ENCODE measurements at regions not wholly inside any gene's neighbourhood (a gene's known extent, or its start where the extent isn't known, plus 50 kb on each side); places are given as distances from the start of the nearest gene placed in this dataset.

GRCh38 chr13:112145551-112146360 lies 78.8 kb downstream of the SOX1 start:
- H3K4me1 ChIP-seq (ENCODE audit: control insufficient read depth, insufficient read depth, low read length), result no peaks in the 10 kb centered on the region
- 71% methylated on average over 25 of the region's 27 CpGs for WGBS (ENCODE audit: insufficient coverage)
- no peak overlapping the region for H3K27ac ChIP-seq (ENCODE audit: low read length)
- no peak for DNase-seq
- no peaks in the 10 kb centered on the region for H3K9me3 ChIP-seq (replicated peaks; ENCODE audit: control insufficient read depth, low read depth, low read length)
- peaks cover 9% of the 10 kb centered on the region for H3K27me3 ChIP-seq (ENCODE audit: control insufficient read depth, insufficient read depth, low read length)
- H3K36me3 ChIP-seq (ENCODE audit: control insufficient read depth, insufficient read depth, low read length), result no peaks in the 10 kb centered on the region
- no peak overlapping the region for H3K4me3 ChIP-seq (ENCODE audit: low read length)

- 86% methylated on average over 19 of the region's 23 CpGs for WGBS (ENCODE audit: insufficient coverage)
- DNase-seq, result no peak
- H3K4me3 ChIP-seq (ENCODE audit: low read length), result no peak overlapping the region
- H3K36me3 ChIP-seq (ENCODE audit: control insufficient read depth, insufficient read depth, low read length), result no peaks in the 10 kb centered on the region
- no peaks in the 10 kb centered on the region for H3K9me3 ChIP-seq (replicated peaks; ENCODE audit: control insufficient read depth, low read depth, low read length)
- no peak overlapping the region for H3K27ac ChIP-seq (ENCODE audit: low read length)
- peaks cover 15% of the 10 kb centered on the region for H3K27me3 ChIP-seq (ENCODE audit: control insufficient read depth, insufficient read depth, low read length)
- no peaks in the 10 kb centered on the region for H3K4me1 ChIP-seq (ENCODE audit: control insufficient read depth, insufficient read depth, low read length)
These were observed 83.4 kb downstream of the SOX1 start for GRCh38 chr13:112150352-112150751.

GRCh38 chr13:112152846-112153245 lies 85.9 kb downstream of the SOX1 start:
- Histone ChIP-seq H3K27me3 (ENCODE audit: control insufficient read depth, insufficient read depth, low read length) (peaks cover 13% of the 10 kb centered on the region), H3K4me1 (ENCODE audit: control insufficient read depth, insufficient read depth, low read length) (no peaks in the 10 kb centered on the region), H3K4me3 (ENCODE audit: low read length) (no peak overlapping the region), H3K9me3 (replicated peaks; ENCODE audit: control insufficient read depth, low read depth, low read length) (peaks cover 2% of the 10 kb centered on the region), H3K36me3 (ENCODE audit: control insufficient read depth, insufficient read depth, low read length) (no peaks in the 10 kb centered on the region), H3K27ac (ENCODE audit: low read length) (no peak overlapping the region)
- DNase-seq, result no peak
- WGBS (ENCODE audit: insufficient coverage), result 89% methylated on average over 7 of the region's 9 CpGs

- H3K27me3 ChIP-seq (ENCODE audit: control insufficient read depth, insufficient read depth, low read length), result peaks cover 13% of the 10 kb centered on the region
- no peak overlapping the region for H3K4me3 ChIP-seq (ENCODE audit: low read length)
- no peak for DNase-seq
- H3K9me3 ChIP-seq (replicated peaks; ENCODE audit: control insufficient read depth, low read depth, low read length), result peaks cover 2% of the 10 kb centered on the region
- no peaks in the 10 kb centered on the region for H3K4me1 ChIP-seq (ENCODE audit: control insufficient read depth, insufficient read depth, low read length)
- no peak overlapping the region for H3K27ac ChIP-seq (ENCODE audit: low read length)
- 66% methylated on average over 8 of the region's 9 CpGs for WGBS (ENCODE audit: insufficient coverage)
- H3K36me3 ChIP-seq (ENCODE audit: control insufficient read depth, insufficient read depth, low read length), result no peaks in the 10 kb centered on the region
These were observed 86.4 kb downstream of the SOX1 start for GRCh38 chr13:112153364-112153763.

GRCh38 chr13:112153846-112154245 lies 86.9 kb downstream of the SOX1 start:
- Histone ChIP-seq H3K4me3 (ENCODE audit: low read length) (no peak overlapping the region), H3K4me1 (ENCODE audit: control insufficient read depth, insufficient read depth, low read length) (no peaks in the 10 kb centered on the region), H3K27me3 (ENCODE audit: control insufficient read depth, insufficient read depth, low read length) (peaks cover 13% of the 10 kb centered on the region), H3K27ac (ENCODE audit: low read length) (no peak overlapping the region), H3K36me3 (ENCODE audit: control insufficient read depth, insufficient read depth, low read length) (no peaks in the 10 kb centered on the region), H3K9me3 (replicated peaks; ENCODE audit: control insufficient read depth, low read depth, low read length) (peaks cover 2% of the 10 kb centered on the region)
- DNase-seq, result no peak
- 66% methylated on average over 3 of the region's 6 CpGs for WGBS (ENCODE audit: insufficient coverage)

GRCh38 chr13:112154301-112155060 lies 87.5 kb downstream of the SOX1 start:
- Histone ChIP-seq H3K9me3 (replicated peaks; ENCODE audit: control insufficient read depth, low read depth, low read length) (peaks cover 2% of the 10 kb centered on the region), H3K4me1 (ENCODE audit: control insufficient read depth, insufficient read depth, low read length) (no peaks in the 10 kb centered on the region), H3K4me3 (ENCODE audit: low read length) (no peak overlapping the region), H3K36me3 (ENCODE audit: control insufficient read depth, insufficient read depth, low read length) (no peaks in the 10 kb centered on the region), H3K27ac (ENCODE audit: low read length) (no peak overlapping the region), H3K27me3 (ENCODE audit: control insufficient read depth, insufficient read depth, low read length) (peaks cover 13% of the 10 kb centered on the region)
- 74% methylated on average over 14 of the region's 14 CpGs for WGBS (ENCODE audit: insufficient coverage)
- DNase-seq, result no peak

- Histone ChIP-seq H3K4me1 (ENCODE audit: control insufficient read depth, insufficient read depth, low read length) (no peaks in the 10 kb centered on the region), H3K27ac (ENCODE audit: low read length) (no peak overlapping the region), H3K9me3 (replicated peaks; ENCODE audit: control insufficient read depth, low read depth, low read length) (peaks cover 2% of the 10 kb centered on the region), H3K27me3 (ENCODE audit: control insufficient read depth, insufficient read depth, low read length) (peaks cover 10% of the 10 kb centered on the region), H3K36me3 (ENCODE audit: control insufficient read depth, insufficient read depth, low read length) (no peaks in the 10 kb centered on the region), H3K4me3 (ENCODE audit: low read length) (no peak overlapping the region)
- WGBS (ENCODE audit: insufficient coverage), result no CpG with 5 or more reads among the region's 5 CpGs
- DNase-seq, result no peak
These were observed 92.0 kb downstream of the SOX1 start for GRCh38 chr13:112158961-112159360.

GRCh38 chr13:112159575-112160547 lies 92.9 kb downstream of the SOX1 start:
- H3K27me3 ChIP-seq (ENCODE audit: control insufficient read depth, insufficient read depth, low read length), result peaks cover 3% of the 10 kb centered on the region
- peaks cover 2% of the 10 kb centered on the region for H3K9me3 ChIP-seq (replicated peaks; ENCODE audit: control insufficient read depth, low read depth, low read length)
- no peaks in the 10 kb centered on the region for H3K36me3 ChIP-seq (ENCODE audit: control insufficient read depth, insufficient read depth, low read length)
- H3K4me1 ChIP-seq (ENCODE audit: control insufficient read depth, insufficient read depth, low read length), result no peaks in the 10 kb centered on the region
- no peak overlapping the region for H3K27ac ChIP-seq (ENCODE audit: low read length)
- no peak for DNase-seq
- WGBS (ENCODE audit: insufficient coverage), result 82% methylated on average over 8 of the region's 17 CpGs
- no peak overlapping the region for H3K4me3 ChIP-seq (ENCODE audit: low read length)

- Histone ChIP-seq H3K9me3 (replicated peaks; ENCODE audit: control insufficient read depth, low read depth, low read length) (peaks cover 2% of the 10 kb centered on the region), H3K36me3 (ENCODE audit: control insufficient read depth, insufficient read depth, low read length) (no peaks in the 10 kb centered on the region), H3K27me3 (ENCODE audit: control insufficient read depth, insufficient read depth, low read length) (peaks cover 3% of the 10 kb centered on the region), H3K27ac (ENCODE audit: low read length) (no peak overlapping the region), H3K4me3 (ENCODE audit: low read length) (no peak overlapping the region), H3K4me1 (ENCODE audit: control insufficient read depth, insufficient read depth, low read length) (no peaks in the 10 kb centered on the region)
- WGBS (ENCODE audit: insufficient coverage), result 82% methylated on average over 14 of the region's 14 CpGs
- no peak for DNase-seq
These were observed 93.6 kb downstream of the SOX1 start for GRCh38 chr13:112160558-112160957.
